IMR-90 (cell line): ENCODE measurements at regions not wholly inside any gene's neighbourhood (a gene's known extent, or its start where the extent isn't known, plus 50 kb on each side); places are given as distances from the start of the nearest gene placed in this dataset.

Experiments used
- ATAC-seq: fragments of 200-7000 bp; cut with Tn5 transposase; 2 replicates; pipeline ENCODE4 v1.9.1; 2020; ENCODE audit warnings: low read depth, mild to moderate bottlenecking, moderate library complexity
- BruUV-seq: library from RNA; stranded (reverse); fragments of 400-500 nt; replicated peaks from 2 replicates; lab custom pipeline; 2021; lab: Mats Ljungman, UMichigan
- CTCF ChIA-PET: fragments of 300-600 bp; formaldehyde crosslinking; extraction: SDS; loops from one replicate; lab custom pipeline; 2021; ENCODE audit warnings: antibody characterized with exemption; lab: Yijun Ruan, JAX
- POLR2A ChIA-PET: fragments of 300-600 bp; sonication (Branson Sonifier 250); formaldehyde crosslinking; loops from one replicate; lab custom pipeline; 2022; ENCODE audit warnings: antibody characterized with exemption; ENCODE audit not compliant: unreplicated experiment; lab: Charles Lee
- DNase-seq: peaks from one replicate; pipeline ENCODE4 v3.0.0; 2013
- H2AFZ ChIP-seq: replicated peaks from 2 replicates; pipeline ENCODE3; 2013; ENCODE audit warnings: low read length, mild to moderate bottlenecking; ENCODE audit not compliant: poor library complexity
- H2AK5ac ChIP-seq: 2 replicates; pipeline ENCODE4 v1.6.1; 2013; ENCODE audit warnings: low read depth, low read length, inconsistent platforms
- H2AK9ac ChIP-seq: replicated peaks from 2 replicates; pipeline ENCODE3; 2013; ENCODE audit warnings: mild to moderate bottlenecking, low read depth, low read length, moderate library complexity; ENCODE audit not compliant: poor library complexity
- H2BK120ac ChIP-seq: 2 replicates; pipeline ENCODE4 v1.6.1; 2013; ENCODE audit warnings: low read depth, low read length, inconsistent platforms
- H2BK15ac ChIP-seq: 3 replicates; pipeline ENCODE4 v1.6.1; 2013; ENCODE audit warnings: low read depth, low read length, inconsistent platforms
- H2BK20ac ChIP-seq: 2 replicates; pipeline ENCODE4 v1.6.1; 2013; ENCODE audit warnings: low read depth, mild to moderate bottlenecking, inconsistent platforms, low read length, moderate library complexity
- H2BK5ac ChIP-seq: 2 replicates; pipeline ENCODE4 v1.6.1; 2013; ENCODE audit warnings: mild to moderate bottlenecking, low read depth, low read length, inconsistent platforms; ENCODE audit not compliant: poor library complexity, severe bottlenecking
- H3K14ac ChIP-seq: replicated peaks from 2 replicates; pipeline ENCODE4 v1.6.1; 2013; ENCODE audit warnings: low read depth, low read length, inconsistent platforms
- H3K18ac ChIP-seq: 2 replicates; pipeline ENCODE4 v1.6.1; 2013; ENCODE audit warnings: low read depth, low read length, control low read depth
- H3K23ac ChIP-seq: 2 replicates; pipeline ENCODE4 v1.6.1; 2013; ENCODE audit warnings: low read depth, low read length, inconsistent platforms
- H3K27ac ChIP-seq: 2 replicates; pipeline ENCODE4 v1.5.1; 2013; ENCODE audit warnings: mild to moderate bottlenecking, control low read depth, low read length; ENCODE audit not compliant: insufficient read depth
- H3K27me3 ChIP-seq: 2 replicates; pipeline ENCODE4 v1.6.1; 2013; ENCODE audit warnings: low read length; ENCODE audit not compliant: control insufficient read depth, insufficient read depth
- H3K36me3 ChIP-seq: 2 replicates; pipeline ENCODE4 v1.6.1; 2013; ENCODE audit warnings: low read length, mixed read lengths; ENCODE audit not compliant: control insufficient read depth, insufficient read depth
- H3K4ac ChIP-seq: 2 replicates; pipeline ENCODE4 v1.6.1; 2013; ENCODE audit warnings: low read depth, low read length, inconsistent platforms
- H3K4me1 ChIP-seq: 2 replicates; pipeline ENCODE4 v1.6.1; 2013; ENCODE audit warnings: low read length, mixed read lengths; ENCODE audit not compliant: control insufficient read depth, insufficient read depth
- H3K4me2 ChIP-seq: 2 replicates; pipeline ENCODE4 v1.6.1; 2013; ENCODE audit warnings: low read depth, mild to moderate bottlenecking, control low read depth, low read length, moderate library complexity
- H3K4me3 ChIP-seq: 2 replicates; pipeline ENCODE4 v1.5.1; 2013; ENCODE audit warnings: low read depth, mild to moderate bottlenecking, control low read depth, low read length, moderate library complexity; ENCODE audit not compliant: insufficient read depth
- H3K56ac ChIP-seq: 2 replicates; pipeline ENCODE4 v1.6.1; 2013; ENCODE audit warnings: low read length, inconsistent platforms; ENCODE audit not compliant: insufficient read depth; ENCODE audit errors: extremely low read depth
- H3K79me1 ChIP-seq, 2 experiments: 2 replicates each; pipeline ENCODE4 v1.6.1; 2013; ENCODE audit warnings: low read length in 2 of 2, inconsistent platforms in 1 of 2, low read depth in 1 of 2
- H3K9ac ChIP-seq: 2 replicates; pipeline ENCODE4 v1.6.1; 2013; ENCODE audit warnings: low read depth, low read length, control low read depth
- H3K9me1 ChIP-seq: 2 replicates; pipeline ENCODE4 v1.6.1; 2013; ENCODE audit warnings: low read length, inconsistent platforms; ENCODE audit not compliant: insufficient read depth
- H3K9me3 ChIP-seq: 2 replicates; pipeline ENCODE4 v1.6.1; 2013; ENCODE audit warnings: low read length; ENCODE audit not compliant: control insufficient read depth, insufficient read depth
- H4K20me1 ChIP-seq: 2 replicates; pipeline ENCODE4 v1.6.1; 2013; ENCODE audit warnings: low read length, inconsistent platforms; ENCODE audit not compliant: insufficient read depth
- H4K5ac ChIP-seq: 2 replicates; pipeline ENCODE4 v1.6.1; 2013; ENCODE audit warnings: mild to moderate bottlenecking, low read depth, low read length, control low read depth
- H4K8ac ChIP-seq, 2 experiments: 2 replicates each; pipeline ENCODE4 v1.6.1; 2013; ENCODE audit warnings: low read depth in 2 of 2, low read length in 2 of 2, control low read depth in 1 of 2, inconsistent platforms in 1 of 2
- H4K91ac ChIP-seq: 2 replicates; pipeline ENCODE4 v1.6.1; 2013; ENCODE audit warnings: low read depth, low read length, inconsistent platforms; ENCODE audit not compliant: insufficient read depth
- MXI1 ChIP-seq: IDR thresholded peaks from 2 replicates; pipeline ENCODE4 v1.6.1; 2012; ENCODE audit warnings: low read depth, mild to moderate bottlenecking, low read length, moderate library complexity, borderline replicate concordance
- RCOR1 ChIP-seq: IDR thresholded peaks from 2 replicates; pipeline ENCODE4 v1.6.1; 2012; ENCODE audit warnings: mild to moderate bottlenecking, low read length, improper control_type of control experiment; ENCODE audit not compliant: insufficient replicate concordance
- SMC3 ChIP-seq: fragments of 150-350 bp; IDR thresholded peaks from 2 replicates; pipeline ENCODE4 v1.6.1; 2016; ENCODE audit warnings: low read depth, mild to moderate bottlenecking, antibody characterized with exemption, low read length, moderate library complexity
- USF2 ChIP-seq: fragments of 150-350 bp; IDR thresholded peaks from 2 replicates; pipeline ENCODE4 v1.6.1; 2017; ENCODE audit warnings: mild to moderate bottlenecking, antibody characterized with exemption, low read length, low read depth
- WGBS, 2 experiments: methylation state at CpG; one replicate each; pipeline versions ENCODE4 v1.1.5 to v1.1.7; 2013; ENCODE audit warnings: missing lambda C conversion rate in 2 of 2; ENCODE audit not compliant: insufficient read length in 1 of 2; ENCODE audit errors: extremely low coverage in 2 of 2; 5-methylcytosine and 5-hydroxymethylcytosine counted together
- dilution Hi-C: fragments of 300-500 bp; cut with HindIII; formaldehyde crosslinking; loops from one replicate; pipeline ENCODE4 v1.14.3; 2018; ENCODE audit warnings: low sequenced_read_pairs; ENCODE audit not compliant: unreplicated experiment
- in situ Hi-C: fragments of 300-500 bp; cut with MboI; formaldehyde crosslinking; loops from 3 replicates; pipeline ENCODE4 v1.14.3; 2019; ENCODE audit warnings: low sequenced_read_pairs, inconsistent platforms, mixed read lengths
- intact Hi-C: fragments of 100-400 bp; cut with micrococcal nuclease; formaldehyde crosslinking; loops from 2 replicates; pipeline ENCODE4 v1.10.0; 2022
- TF ChIP-seq, protein P1 (sequence below): fragments of 150-350 bp; IDR thresholded peaks from 2 replicates; pipeline ENCODE4 v1.6.1; 2016; ENCODE audit warnings: low read depth, mild to moderate bottlenecking, low read length, moderate library complexity, borderline replicate concordance

DNA sequence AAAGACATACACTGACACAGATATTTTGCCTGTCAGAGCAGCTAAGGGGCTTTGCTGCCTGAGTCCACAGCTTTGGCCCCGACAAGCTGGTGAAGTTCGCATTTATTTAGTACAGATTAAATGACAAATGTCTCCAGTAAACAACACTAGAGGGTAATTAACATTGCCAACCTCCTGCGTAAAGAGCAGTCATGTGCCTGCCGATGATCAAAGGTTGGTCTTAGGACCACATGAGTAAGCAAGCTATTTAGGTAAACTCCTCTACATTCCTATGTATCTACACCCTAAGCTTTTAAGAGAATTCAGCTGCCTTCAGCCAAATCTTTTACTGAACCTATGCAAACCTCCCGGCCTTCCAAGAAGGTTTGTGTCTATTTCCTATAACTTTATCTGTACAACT lies 73.0 kb upstream of the PJA2 start:
- in situ Hi-C loops: no loop called here
- Histone ChIP-seq H3K4me1 (no peaks in the 10 kb centered on the region), H3K36me3 (no peaks in the 10 kb centered on the region), H3K9ac (no peak overlapping the region), H3K9me1 (no peaks in the 10 kb centered on the region), H3K56ac (no peak overlapping the region), H3K4ac (no peak overlapping the region), H2BK15ac (no peak overlapping the region), H2BK5ac (no peak overlapping the region), H3K27me3 (peaks cover 8% of the 10 kb centered on the region), H2BK120ac (no peak overlapping the region), H3K14ac (no peak overlapping the region), H2AK9ac (no peak overlapping the region), H3K18ac (no peak overlapping the region), H4K5ac (no peak overlapping the region), H4K20me1 (no peaks in the 10 kb centered on the region), H3K27ac (no peak overlapping the region), H3K4me3 (no peak overlapping the region), H4K8ac (no peak overlapping the region), H3K9me3 (no peaks in the 10 kb centered on the region), H2AK5ac (no peak overlapping the region), H4K91ac (no peak overlapping the region), H2BK20ac (no peak overlapping the region), H2AFZ (no peak overlapping the region), H3K79me1 (no peaks in the 10 kb centered on the region), H3K4me2 (no peak overlapping the region), H3K23ac (no peak overlapping the region)
- ChIA-PET CTCF (interaction anchor here (0.6 kb wide), 1 partner anchor 176 kb away, joined by 3 read pairs; no protein-coding TSS in a partner anchor), POLR2A (no interaction called here)
- DNase-seq: no peak
- no TSS peak for BruUV-seq
- intact Hi-C loops: loop anchor here (10.0 kb wide), 1 partner anchor 372 kb away; no protein-coding TSS in a partner anchor
- WGBS, 2 experiments: 47% methylated on average over 2 of the region's 5 CpGs; no CpG with 5 or more reads in 1 of the 2 experiments
- ATAC-seq: no peak
- dilution Hi-C loops: no loop called here
- TF ChIP-seq USF2: no peak
- no peak for TF ChIP-seq RCOR1
- TF ChIP-seq, protein P1, sequence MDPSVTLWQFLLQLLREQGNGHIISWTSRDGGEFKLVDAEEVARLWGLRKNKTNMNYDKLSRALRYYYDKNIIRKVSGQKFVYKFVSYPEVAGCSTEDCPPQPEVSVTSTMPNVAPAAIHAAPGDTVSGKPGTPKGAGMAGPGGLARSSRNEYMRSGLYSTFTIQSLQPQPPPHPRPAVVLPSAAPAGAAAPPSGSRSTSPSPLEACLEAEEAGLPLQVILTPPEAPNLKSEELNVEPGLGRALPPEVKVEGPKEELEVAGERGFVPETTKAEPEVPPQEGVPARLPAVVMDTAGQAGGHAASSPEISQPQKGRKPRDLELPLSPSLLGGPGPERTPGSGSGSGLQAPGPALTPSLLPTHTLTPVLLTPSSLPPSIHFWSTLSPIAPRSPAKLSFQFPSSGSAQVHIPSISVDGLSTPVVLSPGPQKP: no peak
- TF ChIP-seq SMC3: no peak
- TF ChIP-seq MXI1: no peak
